Ascending aorta (tissue), 2 donors: ENCODE measurements at regions not wholly inside any gene's neighbourhood (a gene's known extent, or its start where the extent isn't known, plus 50 kb on each side); places are given as distances from the start of the nearest gene placed in this dataset.
"Not testable (repeated sequence)": the region's sequence is repeated elsewhere in the genome, so short reads cannot be mapped to it uniquely, and the experiment has no call there.

Experiments
- DNase-seq, 2 donors: peaks; one replicate each; pipeline ENCODE4 v3.0.0-alpha.2; 2019; ENCODE audit warnings: low spot score in 2 of 2
- H3K27ac ChIP-seq, 2 donors: fragments of 200-600 bp; sonication (generic); one replicate each; pipeline ENCODE4 v1.5.1; 2016 to 2017; ENCODE audit warnings: mild to moderate bottlenecking in 1 of 2
- H3K27me3 ChIP-seq: fragments of 200-600 bp; sonication (generic); one replicate; pipeline ENCODE4 v1.5.1; 2017
- H3K36me3 ChIP-seq, 2 donors: fragments of 200-600 bp; sonication (generic); one replicate each; pipeline ENCODE4 v1.5.1; 2016
- H3K4me1 ChIP-seq, 2 donors: fragments of 200-600 bp; sonication (generic); one replicate each; pipeline ENCODE4 v1.5.1; 2016 to 2017; ENCODE audit warnings: mild to moderate bottlenecking in 1 of 2
- H3K4me3 ChIP-seq, 2 donors: fragments of 200-600 bp; sonication (generic); one replicate each; pipeline ENCODE4 v1.5.1; 2016 to 2017; ENCODE audit warnings: mild to moderate bottlenecking in 1 of 2
- H3K9me3 ChIP-seq, 2 donors: fragments of 200-600 bp; sonication (generic); one replicate each; pipeline ENCODE4 v1.5.1; 2016
- intact Hi-C: fragments of 100-400 bp; cut with DNase I; formaldehyde crosslinking; loops from one replicate; pipeline ENCODE4 v1.15.1; 2023
- TF ChIP-seq, protein P1 (sequence below), 3 experiments: fragments of 200-600 bp in 2 of 3; fragments of 450-650 bp in 1 of 3; sonication (generic) in 2 of 3; IDR thresholded peaks; one replicate each; pipeline ENCODE4 v1.5.1; 2016 to 2019; ENCODE audit warnings: antibody characterized with exemption in 3 of 3, mild to moderate bottlenecking in 1 of 3, moderate library complexity in 1 of 3

DNA sequence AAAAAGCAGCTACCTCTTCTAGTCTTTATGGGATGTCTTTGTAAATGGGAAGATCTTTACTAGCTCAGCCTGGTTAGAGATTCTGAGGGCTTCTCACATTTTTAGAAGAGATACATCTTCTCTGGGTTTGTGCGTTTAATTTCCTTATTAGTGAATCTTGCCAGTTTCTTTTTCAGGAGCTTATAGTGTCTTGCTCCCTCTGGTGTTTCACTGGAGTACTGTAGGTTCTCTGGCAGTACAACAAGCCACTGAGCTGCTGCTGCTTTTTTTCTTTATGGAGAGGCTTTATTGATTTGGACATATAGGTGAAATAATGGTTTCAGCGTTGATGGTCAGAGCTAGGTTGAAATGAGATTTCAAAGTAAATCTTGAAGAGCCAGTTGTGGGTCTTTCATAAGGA, 82.9 kb downstream of the LAS1L start:
- DNase-seq = no peak
- Histone ChIP-seq H3K9me3 (peaks cover 0 to 24% of the 10 kb centered on the region in 2 donors), H3K36me3 (no peaks in the 10 kb centered on the region), H3K4me1 (no peaks in the 10 kb centered on the region), H3K27ac (no peak overlapping the region), H3K27me3 (no peaks in the 10 kb centered on the region), H3K4me3 (no peak overlapping the region)
- intact Hi-C loops = no loop called here
- TF ChIP-seq, protein P1, sequence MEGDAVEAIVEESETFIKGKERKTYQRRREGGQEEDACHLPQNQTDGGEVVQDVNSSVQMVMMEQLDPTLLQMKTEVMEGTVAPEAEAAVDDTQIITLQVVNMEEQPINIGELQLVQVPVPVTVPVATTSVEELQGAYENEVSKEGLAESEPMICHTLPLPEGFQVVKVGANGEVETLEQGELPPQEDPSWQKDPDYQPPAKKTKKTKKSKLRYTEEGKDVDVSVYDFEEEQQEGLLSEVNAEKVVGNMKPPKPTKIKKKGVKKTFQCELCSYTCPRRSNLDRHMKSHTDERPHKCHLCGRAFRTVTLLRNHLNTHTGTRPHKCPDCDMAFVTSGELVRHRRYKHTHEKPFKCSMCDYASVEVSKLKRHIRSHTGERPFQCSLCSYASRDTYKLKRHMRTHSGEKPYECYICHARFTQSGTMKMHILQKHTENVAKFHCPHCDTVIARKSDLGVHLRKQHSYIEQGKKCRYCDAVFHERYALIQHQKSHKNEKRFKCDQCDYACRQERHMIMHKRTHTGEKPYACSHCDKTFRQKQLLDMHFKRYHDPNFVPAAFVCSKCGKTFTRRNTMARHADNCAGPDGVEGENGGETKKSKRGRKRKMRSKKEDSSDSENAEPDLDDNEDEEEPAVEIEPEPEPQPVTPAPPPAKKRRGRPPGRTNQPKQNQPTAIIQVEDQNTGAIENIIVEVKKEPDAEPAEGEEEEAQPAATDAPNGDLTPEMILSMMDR (IDR thresholded peaks at IDR 0.05) = no peak

DNA sequence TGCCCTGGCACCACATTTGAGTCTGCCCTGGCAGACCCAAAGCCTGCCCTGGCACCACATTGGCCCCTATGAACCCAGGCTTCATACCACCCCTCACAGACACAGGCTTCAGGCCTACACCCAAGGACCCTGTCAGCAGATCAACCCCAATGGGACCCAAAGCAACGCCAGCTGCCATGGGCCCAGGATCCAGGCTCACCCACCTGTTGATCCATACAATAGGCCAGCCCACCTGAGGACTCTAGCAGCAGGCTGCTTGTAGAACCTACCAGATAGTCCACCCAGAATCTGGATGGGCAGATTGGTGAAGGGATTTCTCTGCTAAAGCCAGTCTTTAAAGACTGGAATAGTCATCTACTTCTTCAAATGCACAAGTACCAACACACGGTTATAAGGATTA, 114.4 kb downstream of the LAS1L start:
- H3K27ac ChIP-seq = no peak overlapping the region
- H3K9me3 ChIP-seq = peaks cover 0 to 20% of the 10 kb centered on the region in 2 donors
- H3K4me1 ChIP-seq = no peaks in the 10 kb centered on the region
- no peaks in the 10 kb centered on the region for H3K36me3 ChIP-seq
- intact Hi-C loops = no loop called here
- H3K4me3 ChIP-seq = no peak overlapping the region
- DNase-seq = no peak
- no peaks in the 10 kb centered on the region for H3K27me3 ChIP-seq
- TF ChIP-seq, protein P1 (IDR thresholded peaks at IDR 0.05) = no peak

DNA sequence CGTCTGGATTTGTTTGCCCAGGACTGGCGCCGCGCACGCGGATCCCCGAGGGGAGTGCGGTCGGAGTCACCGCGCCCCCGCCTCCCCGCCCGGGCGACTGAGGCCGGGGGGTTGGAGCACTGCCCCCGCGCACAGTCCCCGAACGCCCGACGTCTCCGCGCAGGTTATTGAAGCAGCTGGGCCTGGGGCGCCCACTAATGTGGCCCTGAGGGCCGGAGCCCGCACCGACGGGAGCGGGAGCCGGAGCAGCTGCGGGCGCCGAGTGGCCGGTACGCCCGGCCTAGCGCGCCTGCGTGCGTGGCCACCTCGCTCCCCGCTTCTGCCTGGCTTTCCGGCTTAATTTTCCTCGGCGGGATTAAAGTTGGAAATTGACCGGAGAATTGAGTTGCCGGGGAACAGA, 126.9 kb downstream of the LAS1L start:
- intact Hi-C loops = not testable (repeated sequence)

DNA sequence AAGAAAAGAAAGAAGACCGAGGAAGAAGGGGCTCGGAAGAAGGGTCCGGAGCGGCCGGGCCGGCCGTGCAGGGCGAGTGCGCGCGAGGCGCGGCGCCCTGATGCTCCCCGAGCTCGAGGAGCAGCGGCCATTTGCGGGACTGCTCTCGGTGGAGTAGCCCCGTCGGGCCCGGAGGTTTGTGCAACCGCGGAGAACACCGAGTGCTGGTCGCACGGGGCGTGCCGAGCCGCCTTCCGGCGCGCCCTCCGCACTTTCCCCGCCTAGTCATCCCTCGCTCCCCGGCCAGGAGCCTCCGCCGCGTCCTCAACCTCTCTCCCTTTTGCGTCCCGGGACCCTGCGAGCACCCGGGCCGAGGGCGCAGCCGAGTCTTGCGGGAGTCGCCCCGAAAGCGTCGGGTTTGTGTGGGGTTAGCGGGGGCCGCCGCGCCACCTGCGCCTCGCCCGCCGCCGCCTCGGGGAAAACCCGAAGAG, 127.4 kb downstream of the LAS1L start:
- intact Hi-C loops = no loop called here
- Histone ChIP-seq H3K27ac (no peak overlapping the region), H3K27me3 (no peaks in the 10 kb centered on the region), H3K9me3 (peaks cover 4 to 23% of the 10 kb centered on the region in 2 donors), H3K4me3 (peak overlapping the region; percentile 16 to 24), H3K36me3 (no peaks in the 10 kb centered on the region), H3K4me1 (no peaks in the 10 kb centered on the region)
- DNase-seq = no peak
- TF ChIP-seq, protein P1 (IDR thresholded peaks at IDR 0.05) = no peak

More for the DNA sequence above, 126.9 kb downstream of the LAS1L start:
- not testable (repeated sequence) for H3K27me3 ChIP-seq, H3K4me1 ChIP-seq, H3K36me3 ChIP-seq, DNase-seq, H3K27ac ChIP-seq
- Histone ChIP-seq H3K9me3 (peaks cover 4 to 23% of the 10 kb centered on the region in 2 donors), H3K4me3 (peak overlapping the region in 1 of 2 donors; percentile 24)

DNA sequence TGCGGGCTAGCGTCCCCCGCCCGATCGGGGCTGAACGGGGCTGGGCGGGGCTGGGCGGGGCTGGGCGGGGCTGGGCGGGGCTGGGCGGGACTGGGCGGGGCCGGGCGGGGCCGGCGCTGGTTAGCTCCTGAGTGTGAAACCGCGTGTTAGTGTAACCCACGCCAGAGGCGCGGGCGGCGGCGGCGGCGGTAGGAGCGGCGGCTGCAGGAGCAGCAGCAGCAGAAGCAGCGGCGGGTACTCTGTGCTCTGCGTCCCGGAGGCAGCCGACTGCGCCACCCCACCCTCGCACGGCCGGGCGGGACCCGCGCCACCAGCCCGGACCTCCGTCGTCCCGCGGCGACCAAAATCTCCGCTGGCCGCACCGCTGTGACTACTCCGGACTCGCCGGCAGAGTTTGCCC, 128.1 kb downstream of the LAS1L start:
- intact Hi-C loops = no loop called here
- peak overlapping the region; percentile 16 to 24 for H3K4me3 ChIP-seq
- H3K27me3 ChIP-seq = no peaks in the 10 kb centered on the region
- no peaks in the 10 kb centered on the region for H3K36me3 ChIP-seq
- no peak for DNase-seq
- H3K27ac ChIP-seq = no peak overlapping the region
- H3K9me3 ChIP-seq = peaks cover 4 to 23% of the 10 kb centered on the region in 2 donors
- TF ChIP-seq, protein P1 (IDR thresholded peaks at IDR 0.05) = no peak
- no peaks in the 10 kb centered on the region for H3K4me1 ChIP-seq

DNA sequence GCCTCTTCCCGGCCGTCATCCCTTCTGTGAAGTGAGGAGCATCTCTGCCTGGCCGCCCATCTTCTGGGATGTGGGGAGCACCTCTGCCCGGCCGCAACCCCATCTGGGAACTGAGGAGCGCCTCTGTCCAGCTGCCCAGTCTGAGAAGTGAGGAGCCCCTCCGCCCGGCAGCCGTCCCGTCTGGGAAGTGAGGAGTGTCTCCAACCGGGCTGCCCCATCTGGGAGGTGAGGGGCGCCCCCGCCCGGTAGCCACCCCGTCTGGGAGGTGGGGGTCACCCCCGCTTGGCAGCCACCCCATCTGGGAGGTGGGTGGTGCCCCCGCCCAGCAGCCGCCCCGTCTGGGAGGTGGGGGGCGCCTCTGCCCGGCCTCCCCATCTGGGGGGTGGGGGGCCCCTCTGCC, 142.3 kb downstream of the LAS1L start:
- Histone ChIP-seq H3K4me1 (no peaks in the 10 kb centered on the region), H3K27me3 (no peaks in the 10 kb centered on the region), H3K27ac (no peak overlapping the region), H3K9me3 (peaks cover 0 to 53% of the 10 kb centered on the region in 2 donors), H3K36me3 (no peaks in the 10 kb centered on the region), H3K4me3 (no peak overlapping the region)
- DNase-seq = no peak
- TF ChIP-seq, protein P1 (IDR thresholded peaks at IDR 0.05) = no peak
- intact Hi-C loops = no loop called here

DNA sequence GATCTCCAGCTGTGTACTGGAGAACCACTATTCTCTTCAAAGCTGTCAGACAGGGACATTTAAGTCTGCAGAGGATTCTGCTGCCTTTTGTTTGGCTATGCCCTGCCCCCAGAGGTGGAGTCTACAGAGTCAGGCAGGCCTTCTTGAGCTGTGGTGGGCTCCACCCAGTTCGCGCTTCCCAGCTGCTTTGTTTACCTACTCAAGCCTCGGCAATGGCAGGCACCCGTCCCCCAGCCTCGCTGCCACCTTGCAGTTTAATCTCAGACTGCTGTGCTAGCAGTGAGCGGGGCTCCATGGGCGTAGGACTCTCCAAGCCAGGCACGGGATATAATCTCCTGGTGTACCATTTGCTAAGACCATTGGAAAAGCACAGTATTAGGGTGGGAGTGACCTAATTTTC, 145.5 kb downstream of the LAS1L start:
- H3K36me3 ChIP-seq, intact Hi-C loops, H3K27me3 ChIP-seq, DNase-seq, H3K4me3 ChIP-seq, H3K27ac ChIP-seq, H3K4me1 ChIP-seq: not testable (repeated sequence)
- peaks cover 6 to 61% of the 10 kb centered on the region in 2 donors for H3K9me3 ChIP-seq
